KBM-7 (cell line): ENCODE measurements at regions not wholly inside any gene's neighbourhood (a gene's known extent, or its start where the extent isn't known, plus 50 kb on each side); places are given as distances from the start of the nearest gene placed in this dataset.

ENCODE experiments used
- DNase-seq: peaks from one replicate; pipeline ENCODE4 v3.0.0-alpha.2; 2015
- in situ Hi-C: fragments of 300-500 bp; cut with MboI; formaldehyde crosslinking; loops from 2 replicates; pipeline ENCODE4 v1.14.3; 2020; ENCODE audit warnings: low sequenced_read_pairs, low pct_unique_long_range_greater_than_20kb, mixed read lengths

GRCh38 chr1:173128742-173129141, 78.0 kb upstream of the TNFSF18 start:
- in situ Hi-C loops, result no loop called here
- no peak for DNase-seq

- in situ Hi-C loops, result no loop called here
- no peak for DNase-seq
Measured at GRCh38 chr1:173127369-173128307, 76.9 kb upstream of the TNFSF18 start.

GRCh38 chr1:173126421-173126820, 75.7 kb upstream of the TNFSF18 start:
- no peak for DNase-seq
- in situ Hi-C loops, result no loop called here

- DNase-seq, result peak; percentile 55
- in situ Hi-C loops, result no loop called here
Measured at GRCh38 chr1:173122958-173123852, 72.5 kb upstream of the TNFSF18 start.

- no peak for DNase-seq
Measured at GRCh38 chr1:173122344-173122935, 71.7 kb upstream of the TNFSF18 start.

GRCh38 chr1:173118404-173118803, 67.7 kb upstream of the TNFSF18 start:
- DNase-seq, result no peak
- in situ Hi-C loops, result no loop called here

More at GRCh38 chr1:173122344-173122935, 71.7 kb upstream of the TNFSF18 start:
- in situ Hi-C loops, result no loop called here

GRCh38 chr1:173117761-173118160, 67.0 kb upstream of the TNFSF18 start:
- DNase-seq, result no peak
- in situ Hi-C loops, result no loop called here

- in situ Hi-C loops, result no loop called here
- DNase-seq, result no peak
Measured at GRCh38 chr1:173117108-173117633, 66.4 kb upstream of the TNFSF18 start.

GRCh38 chr1:173114346-173114745, 63.6 kb upstream of the TNFSF18 start:
- DNase-seq, result peak; percentile 20
- in situ Hi-C loops, result no loop called here

- no peak for DNase-seq
- in situ Hi-C loops, result no loop called here
Measured at GRCh38 chr1:173113015-173113741, 62.4 kb upstream of the TNFSF18 start.

- peak; percentile 60 for DNase-seq
- in situ Hi-C loops, result no loop called here
Measured at GRCh38 chr1:173112129-173112528, 61.4 kb upstream of the TNFSF18 start.

- in situ Hi-C loops, result no loop called here
- no peak for DNase-seq
Measured at GRCh38 chr1:173107696-173108095, 57.0 kb upstream of the TNFSF18 start.

- in situ Hi-C loops, result no loop called here
- no peak for DNase-seq
Measured at GRCh38 chr1:173103006-173103405, 52.3 kb upstream of the TNFSF18 start.

GRCh38 chr1:173101589-173101988, 50.8 kb upstream of the TNFSF18 start:
- in situ Hi-C loops, result no loop called here
- DNase-seq, result no peak

- in situ Hi-C loops, result no loop called here
- no peak for DNase-seq
Measured at GRCh38 chr1:173100476-173101107, 49.9 kb upstream of the TNFSF18 start.
